Mesendoderm (in vitro differentiated cells): ENCODE measurements at regions not wholly inside any gene's neighbourhood (a gene's known extent, or its start where the extent isn't known, plus 50 kb on each side); places are given as distances from the start of the nearest gene placed in this dataset.

Source experiments
- DNase-seq: peaks from one replicate; pipeline ENCODE4 v3.0.0; 2013
- H2AK5ac ChIP-seq: 2 replicates; pipeline ENCODE4 v1.6.1; 2013; ENCODE audit warnings: low read length, inconsistent platforms
- H2BK120ac ChIP-seq: 2 replicates; pipeline ENCODE4 v1.6.1; 2013; ENCODE audit warnings: low read depth, mild to moderate bottlenecking, low read length, moderate library complexity, mixed read lengths
- H2BK15ac ChIP-seq: replicated peaks from 2 replicates; pipeline ENCODE4 v1.6.1; 2013; ENCODE audit warnings: low read depth, mild to moderate bottlenecking, moderate library complexity
- H2BK5ac ChIP-seq: 2 replicates; pipeline ENCODE4 v1.6.1; 2013; ENCODE audit warnings: low read length, inconsistent platforms
- H3K18ac ChIP-seq: 2 replicates; pipeline ENCODE4 v1.6.1; 2013; ENCODE audit warnings: mild to moderate bottlenecking, low read length, mixed read lengths
- H3K23ac ChIP-seq: one replicate; pipeline ENCODE4 v1.6.1; 2013; ENCODE audit warnings: low read length
- H3K27ac ChIP-seq: 2 replicates; pipeline ENCODE4 v1.5.1; 2013; ENCODE audit warnings: low read depth, mild to moderate bottlenecking, inconsistent platforms, low read length, moderate library complexity
- H3K27me3 ChIP-seq: 2 replicates; pipeline ENCODE4 v1.6.1; 2013; ENCODE audit warnings: low read length, control low read depth, mild to moderate bottlenecking, inconsistent platforms; ENCODE audit not compliant: insufficient read depth, poor library complexity
- H3K36me3 ChIP-seq: 2 replicates; pipeline ENCODE4 v1.6.1; 2013; ENCODE audit warnings: low read length, inconsistent platforms; ENCODE audit not compliant: control insufficient read depth, insufficient read depth
- H3K4ac ChIP-seq: one replicate; pipeline ENCODE4 v1.6.1; 2013; ENCODE audit warnings: low read depth, mild to moderate bottlenecking, low read length, moderate library complexity
- H3K4me1 ChIP-seq: 2 replicates; pipeline ENCODE4 v1.6.1; 2013; ENCODE audit warnings: low read depth, low read length, inconsistent platforms; ENCODE audit not compliant: control insufficient read depth
- H3K4me2 ChIP-seq: 2 replicates; pipeline ENCODE4 v1.6.1; 2013; ENCODE audit warnings: low read length
- H3K4me3 ChIP-seq: 2 replicates; pipeline ENCODE4 v1.5.1; 2013; ENCODE audit warnings: mild to moderate bottlenecking, low read length
- H3K56ac ChIP-seq: one replicate; pipeline ENCODE4 v1.6.1; 2013; ENCODE audit warnings: low read length
- H3K79me1 ChIP-seq: 2 replicates; pipeline ENCODE4 v1.6.1; 2013; ENCODE audit warnings: low read length, inconsistent platforms
- H3K79me2 ChIP-seq: 2 replicates; pipeline ENCODE4 v1.6.1; 2013; ENCODE audit warnings: mild to moderate bottlenecking, low read length; ENCODE audit not compliant: control insufficient read depth, insufficient read depth
- H3K9ac ChIP-seq: 2 replicates; pipeline ENCODE4 v1.6.1; 2013; ENCODE audit warnings: low read length, inconsistent platforms
- H4K5ac ChIP-seq: one replicate; pipeline ENCODE4 v1.6.1; 2013; ENCODE audit warnings: low read length
- H4K8ac ChIP-seq: one replicate; pipeline ENCODE4 v1.6.1; 2013; ENCODE audit warnings: low read depth, mild to moderate bottlenecking, control low read depth, low read length, moderate library complexity
- WGBS: extraction: QIAGEN DNeasy Blood & Tissue Kit; methylation state at CpG from one replicate; pipeline ENCODE4 v1.1.7; 2013; ENCODE audit warnings: low lambda C conversion rate, missing lambda C conversion rate; ENCODE audit not compliant: insufficient coverage; ENCODE audit errors: extremely low coverage; 5-methylcytosine and 5-hydroxymethylcytosine counted together

DNA sequence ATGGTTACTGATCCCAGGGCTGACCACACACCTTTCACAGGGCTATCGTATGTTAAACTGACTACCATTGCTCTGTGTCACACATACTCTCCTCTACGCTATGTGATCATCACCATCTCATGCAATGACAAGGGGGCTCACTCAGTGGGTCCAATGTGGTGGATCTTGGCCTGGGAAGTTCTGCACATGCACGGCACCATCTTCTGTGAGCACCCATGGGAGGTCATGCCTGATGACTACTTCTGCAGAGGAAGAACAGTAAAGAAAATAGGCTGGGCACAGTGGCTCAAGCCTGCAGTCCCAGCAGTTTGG lies 60.0 kb upstream of the FOXD3 start:
- Histone ChIP-seq H3K23ac (no peak overlapping the region), H3K36me3 (no peaks in the 10 kb centered on the region), H3K27me3 (no peaks in the 10 kb centered on the region), H2AK5ac (no peak overlapping the region), H3K27ac (no peak overlapping the region), H3K18ac (no peak overlapping the region), H2BK5ac (no peak overlapping the region), H3K9ac (no peak overlapping the region), H3K79me2 (no peaks in the 10 kb centered on the region), H3K79me1 (no peaks in the 10 kb centered on the region), H3K4me1 (no peaks in the 10 kb centered on the region), H4K8ac (no peak overlapping the region), H3K4ac (no peak overlapping the region), H4K5ac (no peak overlapping the region), H3K4me2 (no peak overlapping the region), H2BK15ac (no peak overlapping the region), H2BK120ac (no peak overlapping the region), H3K4me3 (no peak overlapping the region), H3K56ac (no peak overlapping the region)
- DNase-seq: no peak
- no CpG with 5 or more reads among the region's 3 CpGs for WGBS

DNA sequence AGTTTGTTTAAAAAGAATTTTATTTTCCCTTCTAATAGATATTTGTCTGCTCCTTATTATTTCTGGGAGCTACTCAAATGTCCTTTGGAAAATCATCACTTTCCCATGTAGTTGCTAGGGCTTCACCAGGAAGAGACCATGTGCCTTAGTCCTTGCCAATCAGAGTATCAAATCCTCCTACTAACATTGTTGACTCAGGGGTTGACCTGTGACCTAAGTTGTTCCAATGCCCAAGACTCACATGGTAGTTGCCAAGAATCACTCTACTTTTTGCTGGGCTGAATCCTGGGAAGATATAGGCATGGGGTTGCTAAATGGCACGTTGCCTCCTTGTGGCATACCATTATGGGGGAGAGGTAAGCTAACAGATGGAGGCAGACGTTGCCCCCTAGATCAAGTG lies 58.2 kb upstream of the FOXD3 start:
- H2BK15ac ChIP-seq: no peak overlapping the region
- H3K23ac ChIP-seq: no peak overlapping the region
- H3K4ac ChIP-seq: no peak overlapping the region
- no peaks in the 10 kb centered on the region for H3K27me3 ChIP-seq
- H2BK120ac ChIP-seq: no peak overlapping the region
- no peaks in the 10 kb centered on the region for H3K36me3 ChIP-seq
- no peak overlapping the region for H3K4me3 ChIP-seq
- H3K79me2 ChIP-seq: no peaks in the 10 kb centered on the region
- H3K4me1 ChIP-seq: no peaks in the 10 kb centered on the region
- no peak overlapping the region for H3K9ac ChIP-seq
- no peak overlapping the region for H2BK5ac ChIP-seq
- no peak overlapping the region for H3K27ac ChIP-seq
- no peak overlapping the region for H3K18ac ChIP-seq
- no peak overlapping the region for H3K4me2 ChIP-seq
- H4K8ac ChIP-seq: no peak overlapping the region
- H3K79me1 ChIP-seq: no peaks in the 10 kb centered on the region
- no CpG with 5 or more reads among the region's 2 CpGs for WGBS
- no peak overlapping the region for H3K56ac ChIP-seq
- no peak overlapping the region for H2AK5ac ChIP-seq
- DNase-seq: peak; percentile 1
- H4K5ac ChIP-seq: no peak overlapping the region

DNA sequence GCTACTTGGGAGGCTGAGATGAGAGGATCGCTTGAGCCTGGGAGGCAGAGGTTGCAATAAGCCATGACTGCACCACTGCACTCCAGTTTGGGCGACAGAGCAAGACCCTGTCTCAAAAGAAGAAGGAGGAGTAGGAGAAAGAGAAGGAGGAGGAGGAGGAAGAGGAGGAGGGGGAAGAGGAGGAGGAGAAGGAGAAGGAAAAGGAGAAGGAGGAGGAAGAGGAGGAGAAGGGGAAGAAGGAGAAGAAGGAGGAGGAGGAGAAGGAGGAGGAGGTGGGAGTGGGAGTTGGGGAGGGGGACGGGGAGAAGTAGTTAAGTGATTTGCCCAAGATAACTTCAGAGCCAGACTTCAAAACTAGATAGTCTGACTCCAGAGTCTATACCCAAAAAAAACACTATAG lies 55.5 kb upstream of the FOXD3 start:
- Histone ChIP-seq H3K56ac (no peak overlapping the region), H3K4ac (no peak overlapping the region), H2BK120ac (no peak overlapping the region), H2AK5ac (no peak overlapping the region), H3K23ac (no peak overlapping the region), H3K79me1 (no peaks in the 10 kb centered on the region), H3K18ac (no peak overlapping the region), H2BK15ac (no peak overlapping the region), H3K27me3 (no peaks in the 10 kb centered on the region), H3K9ac (no peak overlapping the region), H3K4me2 (no peak overlapping the region), H4K8ac (no peak overlapping the region), H3K79me2 (no peaks in the 10 kb centered on the region), H2BK5ac (no peak overlapping the region), H4K5ac (no peak overlapping the region), H3K27ac (no peak overlapping the region), H3K4me3 (no peak overlapping the region), H3K4me1 (no peaks in the 10 kb centered on the region), H3K36me3 (no peaks in the 10 kb centered on the region)
- DNase-seq: no peak
- WGBS: 100% methylated on average over 1 of the region's 3 CpGs

DNA sequence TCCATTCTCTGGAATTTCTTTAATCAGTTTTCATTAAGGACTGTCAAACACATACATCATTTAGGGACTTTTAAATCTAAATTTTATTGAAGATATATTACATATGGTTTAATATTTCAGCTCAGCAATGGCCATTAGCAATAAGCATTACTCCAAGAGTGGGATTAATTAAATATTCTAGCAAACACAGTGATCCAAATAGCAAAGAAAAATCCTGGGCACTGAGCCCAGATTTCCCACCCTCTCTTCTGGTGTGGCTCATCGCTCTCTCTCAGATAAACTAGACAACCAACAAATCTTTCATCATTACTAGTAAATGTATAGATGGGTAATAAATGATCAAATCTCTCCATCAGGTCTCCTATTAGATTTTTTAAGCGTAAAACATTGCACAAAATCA lies 53.5 kb upstream of the FOXD3 start:
- no CpG with 5 or more reads among the region's 2 CpGs for WGBS
- H3K9ac ChIP-seq: no peak overlapping the region

DNA sequence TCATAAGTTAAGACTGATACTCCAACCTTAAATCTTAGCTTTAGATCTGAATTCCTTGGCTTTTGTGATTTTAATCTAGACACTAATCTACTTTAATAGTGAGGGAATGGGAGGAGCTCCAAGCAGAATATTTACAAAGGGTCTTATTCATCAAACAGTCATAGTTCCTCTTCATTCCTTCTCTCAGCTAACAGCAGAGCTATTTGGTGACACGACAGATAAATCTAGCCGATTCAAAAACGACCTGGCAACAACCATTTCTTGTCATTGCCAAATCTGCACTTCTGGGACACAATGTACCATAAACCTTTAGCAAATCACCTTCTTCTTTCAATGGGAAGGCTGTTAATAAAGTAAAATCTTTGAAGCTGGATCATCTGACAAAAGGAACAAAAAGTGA lies 52.8 kb upstream of the FOXD3 start:
- no peak overlapping the region for H4K8ac ChIP-seq
- H3K79me1 ChIP-seq: no peaks in the 10 kb centered on the region
- H3K18ac ChIP-seq: no peak overlapping the region
- H3K27me3 ChIP-seq: no peaks in the 10 kb centered on the region
- no peak for DNase-seq
- H3K4me3 ChIP-seq: no peak overlapping the region
- no peaks in the 10 kb centered on the region for H3K36me3 ChIP-seq
- no peak overlapping the region for H4K5ac ChIP-seq
- no CpG with 5 or more reads among the region's 3 CpGs for WGBS
- H3K4ac ChIP-seq: no peak overlapping the region
- H3K56ac ChIP-seq: no peak overlapping the region
- no peaks in the 10 kb centered on the region for H3K4me1 ChIP-seq
- H2BK15ac ChIP-seq: no peak overlapping the region
- H3K27ac ChIP-seq: no peak overlapping the region
- H3K79me2 ChIP-seq: no peaks in the 10 kb centered on the region
- H3K23ac ChIP-seq: no peak overlapping the region
- H2AK5ac ChIP-seq: no peak overlapping the region
- H2BK5ac ChIP-seq: no peak overlapping the region
- H3K4me2 ChIP-seq: no peak overlapping the region
- no peak overlapping the region for H3K9ac ChIP-seq
- no peak overlapping the region for H2BK120ac ChIP-seq

More for the DNA sequence above, 53.5 kb upstream of the FOXD3 start:
- Histone ChIP-seq H2BK120ac (no peak overlapping the region), H3K79me2 (no peaks in the 10 kb centered on the region), H3K27me3 (no peaks in the 10 kb centered on the region), H3K23ac (no peak overlapping the region), H3K79me1 (no peaks in the 10 kb centered on the region), H2BK5ac (no peak overlapping the region), H3K27ac (no peak overlapping the region), H3K36me3 (no peaks in the 10 kb centered on the region), H3K56ac (no peak overlapping the region), H2AK5ac (no peak overlapping the region), H4K5ac (no peak overlapping the region), H3K4me1 (no peaks in the 10 kb centered on the region), H2BK15ac (no peak overlapping the region), H3K4me2 (no peak overlapping the region), H3K4ac (no peak overlapping the region), H4K8ac (no peak overlapping the region), H3K18ac (no peak overlapping the region), H3K4me3 (no peak overlapping the region)
- DNase-seq: no peak
